ENCODE measurements at regions not wholly inside any gene's neighbourhood (a gene's known extent, or its start where the extent isn't known, plus 50 kb on each side); places are given as distances from the start of the nearest gene placed in this dataset.

DNA sequence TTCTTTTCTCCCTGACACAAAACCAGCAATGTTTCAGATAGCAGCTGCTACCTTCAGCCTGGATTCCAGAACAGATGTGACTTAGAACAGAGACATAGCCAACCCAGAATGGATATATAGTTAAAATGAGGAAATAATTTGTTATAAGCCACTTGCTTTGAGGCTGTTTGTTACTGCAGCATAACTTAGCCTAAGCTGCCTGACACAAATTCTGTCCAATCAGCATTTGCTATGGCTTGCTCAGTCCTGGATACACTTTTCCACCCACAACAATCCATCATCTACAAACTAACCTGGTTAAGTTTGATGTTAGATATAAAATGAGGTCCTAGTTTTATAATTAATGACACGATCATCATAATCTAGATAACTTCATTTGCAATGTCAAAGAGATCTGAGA lies 480.4 kb downstream of the NR4A2 start:
- TF ChIP-seq EZH2phosphoT487 (IDR thresholded peaks at IDR 0.05; ENCODE audit: borderline replicate concordance) (no peak), CTCF (conservative IDR thresholded peaks at IDR 0.05; ENCODE audit: low read length) (no peak)

GRCh38 chr2:155846259-155846658 lies 486.3 kb downstream of the NR4A2 start:
- H3K9ac ChIP-seq (ENCODE audit: low read depth, low read length, poor library complexity, severe bottlenecking): no peak overlapping the region
- H3K79me2 ChIP-seq (ENCODE audit: insufficient read depth, low read length): no peaks in the 10 kb centered on the region
- no peaks in the 10 kb centered on the region for H3K9me3 ChIP-seq (ENCODE audit: insufficient read depth, low read depth, low read length)
- no peaks in the 10 kb centered on the region for H4K20me1 ChIP-seq (ENCODE audit: insufficient read depth, low read length, poor library complexity, severe bottlenecking)
- no peaks in the 10 kb centered on the region for H3K36me3 ChIP-seq (ENCODE audit: insufficient read depth, low read length)
- no peaks in the 10 kb centered on the region for H3K27me3 ChIP-seq (ENCODE audit: insufficient read depth, low read length, poor library complexity, severe bottlenecking)
- H3F3A ChIP-seq (ENCODE audit: low read depth): no peaks in the 10 kb centered on the region
- H2AFZ ChIP-seq (ENCODE audit: low read length): no peak overlapping the region
- no peaks in the 10 kb centered on the region for H3K4me1 ChIP-seq (ENCODE audit: insufficient read depth, low read length, poor library complexity, severe bottlenecking)
- H3K4me2 ChIP-seq (ENCODE audit: low read depth, low read length, poor library complexity, severe bottlenecking): no peak overlapping the region
- TF ChIP-seq EZH2phosphoT487 (IDR thresholded peaks at IDR 0.05; ENCODE audit: borderline replicate concordance) (no peak), CTCF (conservative IDR thresholded peaks at IDR 0.05; ENCODE audit: low read length) (no peak)
- no peaks in the 10 kb centered on the region for H3K9me2 ChIP-seq (replicated peaks; ENCODE audit: low read depth, low read length)
- H3K4me3 ChIP-seq (ENCODE audit: low read length, poor library complexity, severe bottlenecking): no peak overlapping the region

More for the DNA sequence above, 480.4 kb downstream of the NR4A2 start:
- Histone ChIP-seq H3K4me3 (ENCODE audit: low read length, poor library complexity, severe bottlenecking) (no peak overlapping the region), H3K4me2 (ENCODE audit: low read depth, low read length, poor library complexity, severe bottlenecking) (no peak overlapping the region), H2AFZ (ENCODE audit: low read length) (no peak overlapping the region), H3K27me3 (ENCODE audit: insufficient read depth, low read length, poor library complexity, severe bottlenecking) (no peaks in the 10 kb centered on the region), H3K36me3 (ENCODE audit: insufficient read depth, low read length) (no peaks in the 10 kb centered on the region), H3F3A (ENCODE audit: low read depth) (no peaks in the 10 kb centered on the region), H3K9me3 (ENCODE audit: insufficient read depth, low read depth, low read length) (no peaks in the 10 kb centered on the region), H3K4me1 (ENCODE audit: insufficient read depth, low read length, poor library complexity, severe bottlenecking) (no peaks in the 10 kb centered on the region), H3K79me2 (ENCODE audit: insufficient read depth, low read length) (no peaks in the 10 kb centered on the region), H4K20me1 (ENCODE audit: insufficient read depth, low read length, poor library complexity, severe bottlenecking) (no peaks in the 10 kb centered on the region), H3K9me2 (replicated peaks; ENCODE audit: low read depth, low read length) (no peaks in the 10 kb centered on the region), H3K9ac (ENCODE audit: low read depth, low read length, poor library complexity, severe bottlenecking) (no peak overlapping the region)

- Histone ChIP-seq H3K9me2 (replicated peaks; ENCODE audit: low read depth, low read length) (no peaks in the 10 kb centered on the region), H3K4me3 (ENCODE audit: low read length, poor library complexity, severe bottlenecking) (no peak overlapping the region), H3K36me3 (ENCODE audit: insufficient read depth, low read length) (no peaks in the 10 kb centered on the region), H3K27me3 (ENCODE audit: insufficient read depth, low read length, poor library complexity, severe bottlenecking) (no peaks in the 10 kb centered on the region), H2AFZ (ENCODE audit: low read length) (no peak overlapping the region), H3K9me3 (ENCODE audit: insufficient read depth, low read depth, low read length) (no peaks in the 10 kb centered on the region), H3K79me2 (ENCODE audit: insufficient read depth, low read length) (no peaks in the 10 kb centered on the region), H3K4me1 (ENCODE audit: insufficient read depth, low read length, poor library complexity, severe bottlenecking) (no peaks in the 10 kb centered on the region), H3K9ac (ENCODE audit: low read depth, low read length, poor library complexity, severe bottlenecking) (no peak overlapping the region), H3F3A (ENCODE audit: low read depth) (no peaks in the 10 kb centered on the region), H3K4me2 (ENCODE audit: low read depth, low read length, poor library complexity, severe bottlenecking) (no peak overlapping the region), H4K20me1 (ENCODE audit: insufficient read depth, low read length, poor library complexity, severe bottlenecking) (no peaks in the 10 kb centered on the region)
- no peak for TF ChIP-seq EZH2phosphoT487 (IDR thresholded peaks at IDR 0.05; ENCODE audit: borderline replicate concordance)
- no peak for TF ChIP-seq CTCF (conservative IDR thresholded peaks at IDR 0.05; ENCODE audit: low read length)
Observed at GRCh38 chr2:155844461-155844860, 488.1 kb downstream of the NR4A2 start.
